K562 (cell line): ENCODE measurements at regions not wholly inside any gene's neighbourhood (a gene's known extent, or its start where the extent isn't known, plus 50 kb on each side); places are given as distances from the start of the nearest gene placed in this dataset.

Source experiments
- ATAC-seq: fragments of 200-7000 bp; cut with Tn5 transposase; 3 replicates; pipeline ENCODE4 v1.9.1; 2020; ENCODE audit warnings: moderate library complexity
- BruUV-seq: library from RNA; stranded (reverse); fragments of 400-500 nt; replicated peaks from 2 replicates; lab custom pipeline; 2021; lab: Mats Ljungman, UMichigan
- CTCF ChIA-PET: fragments of 300-600 bp; formaldehyde crosslinking; extraction: SDS; loops from one replicate; lab custom pipeline; 2021; ENCODE audit warnings: low intra/inter-chr PET ratio; lab: Yijun Ruan, JAX
- POLR2A ChIA-PET: fragments of 300-600, 350-650 bp; sonication (Branson Sonifier 250); formaldehyde crosslinking; extraction: SDS; loops from one replicate; lab custom pipeline; 2021; ENCODE audit warnings: antibody characterized with exemption, inconsistent platforms; lab: Yijun Ruan, JAX
- DNase-seq, 4 experiments: peaks; one replicate each; pipeline versions ENCODE4 v3.0.0 to v3.0.0-alpha.2; 2011 to 2018; ENCODE audit warnings: low spot score in 3 of 4, mixed read lengths in 3 of 4; ENCODE audit errors: extremely low read depth in 1 of 4
- FAIRE-seq: peaks from 2 replicates; lab custom pipeline; 2011; peaks lifted over from hg19 to GRCh38; lab: Jason Lieb, UNC
- H2AFZ ChIP-seq: 2 replicates; pipeline ENCODE4 v1.6.0; 2011; ENCODE audit warnings: low read depth, low read length, control low read depth, inconsistent platforms
- H3K27ac ChIP-seq: fragments of 200-600 bp; 3 replicates; pipeline ENCODE4 v1.8.0; 2011; ENCODE audit warnings: low read depth, mild to moderate bottlenecking, control low read depth, inconsistent platforms, low read length, moderate library complexity, mixed read lengths; ENCODE audit errors: extremely low read depth
- H3K27me3 ChIP-seq, 2 experiments: fragments of 300-600 bp in 1 of 2; 2 replicates in 1 of 2; 3 replicates in 1 of 2; pipeline versions ENCODE4 v1.6.0 to v1.8.0; 2011; ENCODE audit warnings: inconsistent platforms in 2 of 2, low read length in 2 of 2, mild to moderate bottlenecking in 1 of 2, mixed read lengths in 1 of 2, moderate library complexity in 1 of 2; ENCODE audit not compliant: control insufficient read depth in 2 of 2, insufficient read depth in 2 of 2
- H3K36me3 ChIP-seq: fragments of 300-600 bp; 3 replicates; pipeline ENCODE4 v1.8.0; 2011; ENCODE audit warnings: mild to moderate bottlenecking, low read length, inconsistent platforms; ENCODE audit not compliant: control insufficient read depth, insufficient read depth
- H3K4me1 ChIP-seq, 2 experiments: fragments of 200-600 bp in 1 of 2; replicated peaks in 1 of 2; 2 replicates in 1 of 2; 3 replicates in 1 of 2; pipeline versions ENCODE4 v1.5.1 to v1.8.0; 2011; ENCODE audit warnings: inconsistent platforms in 2 of 2, low read length in 2 of 2, mild to moderate bottlenecking in 1 of 2, mixed read lengths in 1 of 2, moderate library complexity in 1 of 2; ENCODE audit not compliant: control insufficient read depth in 2 of 2, insufficient read depth in 2 of 2
- H3K4me2 ChIP-seq: 2 replicates; pipeline ENCODE4 v1.6.1; 2011; ENCODE audit warnings: low read length, control low read depth, inconsistent platforms, mixed read lengths; ENCODE audit not compliant: insufficient read depth
- H3K4me3 ChIP-seq: fragments of 200-600 bp; sonication (generic), shearing (Covaris generic); 2 replicates; pipeline ENCODE4 v1.5.1; 2016; ENCODE audit warnings: control low read depth, inconsistent platforms
- H3K79me2 ChIP-seq: fragments of 200-600 bp; 3 replicates; pipeline ENCODE4 v1.8.0; 2011; ENCODE audit warnings: low read length, inconsistent platforms; ENCODE audit not compliant: control insufficient read depth, insufficient read depth
- H3K9ac ChIP-seq, 2 experiments: 2 replicates each; pipeline versions ENCODE4 v1.6.0 to v1.6.1; 2011; ENCODE audit warnings: low read depth in 2 of 2, low read length in 2 of 2, control low read depth in 1 of 2, inconsistent platforms in 1 of 2, mild to moderate bottlenecking in 1 of 2, mixed read lengths in 1 of 2; ENCODE audit not compliant: insufficient read depth in 1 of 2
- H3K9me1 ChIP-seq: one replicate; pipeline ENCODE4 v1.6.0; 2011; ENCODE audit warnings: inconsistent platforms, mild to moderate bottlenecking, low read length, moderate library complexity; ENCODE audit not compliant: control insufficient read depth, insufficient read depth
- H3K9me3 ChIP-seq: replicated peaks from 2 replicates; pipeline ENCODE4 v1.5.1; 2011; ENCODE audit warnings: low read depth, low read length, inconsistent platforms; ENCODE audit not compliant: control insufficient read depth, insufficient read depth
- H4K20me1 ChIP-seq: replicated peaks from 2 replicates; pipeline ENCODE4 v1.6.1; 2011; ENCODE audit warnings: low read length, inconsistent platforms, mixed read lengths; ENCODE audit not compliant: control insufficient read depth, insufficient read depth
- MEIS2 ChIP-seq: fragments of 450-650 bp; IDR thresholded peaks from 2 replicates; pipeline ENCODE4 v1.6.1; 2014; ENCODE audit warnings: mild to moderate bottlenecking; ENCODE audit not compliant: partially characterized antibody
- NR2C1 ChIP-seq, 2 experiments: fragments of 450-650 bp; IDR thresholded peaks; 2 replicates each; pipeline ENCODE4 v1.6.1; 2017; ENCODE audit warnings: mild to moderate bottlenecking in 2 of 2, antibody characterized with exemption in 1 of 2, inconsistent platforms in 1 of 2, missing compliant biosample characterization in 1 of 2, missing genetic modification characterization in 1 of 2
- STAT6 ChIP-seq: sonication (generic); formaldehyde crosslinking; IDR thresholded peaks from 2 replicates; pipeline ENCODE4 v1.8.1; 2023; ENCODE audit warnings: mild to moderate bottlenecking, missing genetic modification reagents
- TCF3 ChIP-seq: sonication (generic); formaldehyde crosslinking; IDR thresholded peaks from 2 replicates; pipeline ENCODE4 v1.4.0; 2020; ENCODE audit warnings: mild to moderate bottlenecking, missing genetic modification reagents
- TSHZ1 ChIP-seq: fragments of 250-450 bp; sonication (Bioruptor Pico); IDR thresholded peaks from 2 replicates; pipeline ENCODE4 v1.4.0; 2020; ENCODE audit warnings: mild to moderate bottlenecking, moderate library complexity
- WGBS: fragments of 100-300 bp; shearing (Covaris generic); methylation state at CpG from one replicate; pipeline ENCODE4 v1.1.6; 2016; ENCODE audit warnings: low coverage, mixed read lengths; ENCODE audit not compliant: insufficient coverage; ENCODE audit errors: missing lambda C conversion rate; 5-methylcytosine and 5-hydroxymethylcytosine counted together
- in situ Hi-C: fragments of 300-500 bp; cut with MboI; formaldehyde crosslinking; loops from 4 replicates; pipeline ENCODE4 v1.15.0; 2018; ENCODE audit warnings: inconsistent platforms, mixed read lengths
- intact Hi-C: fragments of 100-400 bp; cut with micrococcal nuclease; formaldehyde crosslinking; loops from 2 replicates; pipeline ENCODE4 v1.14.2; 2022

GRCh38 chr5:118647587-118647986 is 340.8 kb downstream of the DTWD2 start:
- FAIRE-seq (no peak), ATAC-seq (no peak), DNase-seq (no peak)
- TF ChIP-seq MEIS2 (no peak), STAT6 (CRISPR knock-in tag) (no peak), TSHZ1 (no peak), NR2C1 (IDR thresholded peaks at IDR 0.05) (no peak), NR2C1 (tag; IDR thresholded peaks at IDR 0.05) (no peak), TCF3 (CRISPR knock-in tag) (no peak)
- no TSS peak for BruUV-seq
- no peak overlapping the region for H2AFZ ChIP-seq
- intact Hi-C loops (no loop called here), in situ Hi-C loops (no loop called here)
- ChIA-PET CTCF (no interaction called here), POLR2A (no interaction called here)
- H3K36me3 ChIP-seq: no peaks in the 10 kb centered on the region
- no peak overlapping the region for H3K4me3 ChIP-seq
- H3K9me1 ChIP-seq: no peaks in the 10 kb centered on the region
- H3K27ac ChIP-seq: no peak overlapping the region
- H3K9me3 ChIP-seq: no peaks in the 10 kb centered on the region
- no peaks in the 10 kb centered on the region for H4K20me1 ChIP-seq
- WGBS: 0% methylated on average over 7 of the region's 7 CpGs
- H3K4me2 ChIP-seq: no peak overlapping the region
- no peaks in the 10 kb centered on the region for H3K27me3 ChIP-seq
- no peaks in the 10 kb centered on the region for H3K79me2 ChIP-seq
- H3K4me1 ChIP-seq: no peaks in the 10 kb centered on the region
- no peak overlapping the region for H3K9ac ChIP-seq
